ENCODE measurements at regions not wholly inside any gene's neighbourhood (a gene's known extent, or its start where the extent isn't known, plus 50 kb on each side); places are given as distances from the start of the nearest gene placed in this dataset.

DNA sequence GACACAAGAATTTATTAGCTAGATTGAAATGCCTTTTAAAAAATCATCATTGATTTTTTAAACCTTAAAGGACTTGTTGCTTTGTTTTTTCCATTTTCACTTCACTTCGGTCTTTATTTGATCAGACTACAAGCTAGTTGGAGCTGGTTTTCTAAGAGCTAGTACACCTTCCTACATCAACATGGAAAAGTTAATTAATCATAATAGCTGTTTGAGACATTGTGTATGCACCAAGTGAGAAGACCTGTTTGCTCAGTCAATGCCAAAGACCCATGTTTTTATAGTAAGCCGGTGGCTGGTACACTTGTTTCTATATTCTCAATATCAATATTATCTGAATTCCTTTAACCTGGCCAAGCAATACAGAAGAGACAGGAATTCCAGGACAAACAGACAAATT, 310.2 kb upstream of the SGK1 start:
- WGBS, 2 experiments (ENCODE audit: extremely low coverage in 1 of 2, insufficient coverage in 1 of 2, insufficient read length in 1 of 2, insufficient replicate concordance in 2 of 2, low coverage in 1 of 2, low lambda C conversion rate in 2 of 2, missing lambda C conversion rate in 1 of 2), result 97% methylated on average over 2 of the region's 2 CpGs; no CpG with 5 or more reads in 1 of the 2 experiments
- no peak for FAIRE-seq
- no peak overlapping the region for H2BK12ac ChIP-seq (ENCODE audit: low read depth, low read length)
- TF ChIP-seq CBX5 (IDR thresholded peaks at IDR 0.05; ENCODE audit: low read depth, low read length) (no peak), SIRT6 (IDR thresholded peaks at IDR 0.05; ENCODE audit: low read length) (no peak), POLR2AphosphoS5 (IDR thresholded peaks at IDR 0.05; ENCODE audit: low read depth, low read length) (no peak), POLR2A (IDR thresholded peaks at IDR 0.05; ENCODE audit: control extremely low read depth in 1 of 2, low read depth in 2 of 2, low read length in 2 of 2) (no peak), KDM4A (IDR thresholded peaks at IDR 0.05; ENCODE audit: low read depth, low read length, severe bottlenecking) (no peak), SIX5 (IDR thresholded peaks at IDR 0.05; ENCODE audit: low read depth, low read length) (no peak)
- TF ChIP-seq, protein P1, sequence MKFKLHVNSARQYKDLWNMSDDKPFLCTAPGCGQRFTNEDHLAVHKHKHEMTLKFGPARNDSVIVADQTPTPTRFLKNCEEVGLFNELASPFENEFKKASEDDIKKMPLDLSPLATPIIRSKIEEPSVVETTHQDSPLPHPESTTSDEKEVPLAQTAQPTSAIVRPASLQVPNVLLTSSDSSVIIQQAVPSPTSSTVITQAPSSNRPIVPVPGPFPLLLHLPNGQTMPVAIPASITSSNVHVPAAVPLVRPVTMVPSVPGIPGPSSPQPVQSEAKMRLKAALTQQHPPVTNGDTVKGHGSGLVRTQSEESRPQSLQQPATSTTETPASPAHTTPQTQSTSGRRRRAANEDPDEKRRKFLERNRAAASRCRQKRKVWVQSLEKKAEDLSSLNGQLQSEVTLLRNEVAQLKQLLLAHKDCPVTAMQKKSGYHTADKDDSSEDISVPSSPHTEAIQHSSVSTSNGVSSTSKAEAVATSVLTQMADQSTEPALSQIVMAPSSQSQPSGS (IDR thresholded peaks at IDR 0.05; ENCODE audit: low read length), result no peak

More for the DNA sequence above, 310.2 kb upstream of the SGK1 start:
- H3K4ac ChIP-seq (replicated peaks; ENCODE audit: insufficient read length, low read depth, low read length), result no peak overlapping the region
- no peaks in the 10 kb centered on the region for H3K36me3 ChIP-seq (ENCODE audit: control insufficient read depth in 2 of 4, insufficient read depth in 4 of 4, low read length in 3 of 4)
- ChIA-PET CTCF (ENCODE audit: partially characterized antibody) (interaction anchor here (0.6 to 2.3 kb wide), 10 partner anchors 9 to 326 kb away, joined by 3 to 12 read pairs (median 3); no protein-coding TSS in a partner anchor), POLR2A (ENCODE audit: partially characterized antibody) (interaction anchor here (0.6 kb wide), 1 partner anchor 331 kb away, joined by 3 read pairs; no protein-coding TSS in a partner anchor)
- H2BK120ac ChIP-seq (replicated peaks; ENCODE audit: low read depth, low read length), result no peak overlapping the region
- H3K18ac ChIP-seq (ENCODE audit: extremely low read depth, low read length), result no peak overlapping the region
- H3K79me2 ChIP-seq (ENCODE audit: control insufficient read depth in 1 of 2, insufficient read depth in 2 of 2, low read length in 2 of 2), result no peaks in the 10 kb centered on the region
- no peak overlapping the region for H4K8ac ChIP-seq (ENCODE audit: extremely low read depth, insufficient read depth, low read length)
- H3K56ac ChIP-seq (replicated peaks; ENCODE audit: insufficient read length, low read depth, low read length), result no peak overlapping the region
- no peak overlapping the region for H2AFZ ChIP-seq (ENCODE audit: low read length)
- H3K4me2 ChIP-seq (ENCODE audit: insufficient read depth in 1 of 2, low read depth in 2 of 2, low read length in 2 of 2), result no peak overlapping the region
- no peak overlapping the region for H3K23ac ChIP-seq (ENCODE audit: insufficient read length)
- H3K27ac ChIP-seq (ENCODE audit: low read depth, low read length), result no peak overlapping the region
- H2BK15ac ChIP-seq (ENCODE audit: low read length), result no peak overlapping the region
- no peak overlapping the region for H3K14ac ChIP-seq (ENCODE audit: insufficient read length)
- DNase-seq (ENCODE audit: low read depth in 1 of 2, low spot score in 2 of 2), result no peak
- H3K27me3 ChIP-seq (replicated peaks in 1 of 4; ENCODE audit: control insufficient read depth in 3 of 4, extremely low read depth in 1 of 4, insufficient read depth in 3 of 4, low read length in 3 of 4), result no peaks in the 10 kb centered on the region
- no peak overlapping the region for H2AK5ac ChIP-seq (ENCODE audit: low read depth, low read length)
- H4K20me1 ChIP-seq (replicated peaks in 1 of 2; ENCODE audit: control insufficient read depth in 1 of 2, insufficient read depth in 2 of 2, low read length in 2 of 2), result no peaks in the 10 kb centered on the region
- no peak overlapping the region for H2BK20ac ChIP-seq (ENCODE audit: low read length)
- H4K5ac ChIP-seq (ENCODE audit: insufficient read length, low read depth, low read length), result no peak overlapping the region
- no peaks in the 10 kb centered on the region for H3K79me1 ChIP-seq (ENCODE audit: low read depth, low read length)
- no peak overlapping the region for H3K4me3 ChIP-seq (ENCODE audit: extremely low read depth in 1 of 4, insufficient read depth in 2 of 4, low read depth in 3 of 4, low read length in 4 of 4)
- peaks cover 0 to 2% of the 10 kb centered on the region in 2 experiments; a peak in 1 of 4 replicates for H3K9me3 ChIP-seq (ENCODE audit: insufficient read depth in 2 of 2, low read depth in 1 of 2, low read length in 1 of 2)
- no peaks in the 10 kb centered on the region; a peak in 1 of 7 replicates for H3K4me1 ChIP-seq (replicated peaks in 1 of 4; ENCODE audit: control insufficient read depth in 3 of 4, insufficient read depth in 4 of 4, low read length in 3 of 4)
- no peak overlapping the region for H3K9ac ChIP-seq (replicated peaks in 1 of 4; ENCODE audit: extremely low read depth in 1 of 4, low read depth in 3 of 4, low read length in 3 of 4)
- no peak overlapping the region for H2BK5ac ChIP-seq (ENCODE audit: low read depth, low read length)
- H3K23me2 ChIP-seq (ENCODE audit: low read depth, low read length), result no peaks in the 10 kb centered on the region
- H4K91ac ChIP-seq (replicated peaks; ENCODE audit: insufficient read length, low read length), result no peak overlapping the region
